HEK293T (cell line): ENCODE measurements at regions not wholly inside any gene's neighbourhood (a gene's known extent, or its start where the extent isn't known, plus 50 kb on each side); places are given as distances from the start of the nearest gene placed in this dataset.

ENCODE experiments used
- CTCF ChIA-PET: fragments of 350-600 bp; formaldehyde crosslinking; extraction: SDS; loops from one replicate; lab custom pipeline; 2021; ENCODE audit warnings: antibody characterized with exemption, inconsistent platforms; lab: Yijun Ruan, JAX
- POLR2A ChIA-PET: fragments of 350-600 bp; formaldehyde crosslinking; extraction: SDS; loops from one replicate; lab custom pipeline; 2020; ENCODE audit warnings: antibody characterized with exemption, inconsistent platforms; lab: Yijun Ruan, JAX
- DNase-seq: peaks from one replicate; pipeline ENCODE4 v3.0.0; 2012; ENCODE audit warnings: mixed read lengths; ENCODE audit errors: extremely low spot score
- ARNT ChIP-seq: fragments of 450-650 bp; IDR thresholded peaks from 2 replicates; pipeline ENCODE4 v1.6.1; 2017; ENCODE audit warnings: mild to moderate bottlenecking
- BHLHE40 ChIP-seq: fragments of 450-650 bp; IDR thresholded peaks from 2 replicates; pipeline ENCODE4 v1.6.1; 2016; ENCODE audit warnings: mild to moderate bottlenecking, moderate library complexity, borderline replicate concordance
- CTBP1 ChIP-seq: fragments of 450-650 bp; IDR thresholded peaks from 2 replicates; pipeline ENCODE4 v1.6.1; 2016; ENCODE audit warnings: borderline replicate concordance
- ELF4 ChIP-seq: fragments of 450-650 bp; IDR thresholded peaks from 2 replicates; pipeline ENCODE4 v1.6.1; 2017; ENCODE audit warnings: antibody characterized with exemption
- FOXA1 ChIP-seq: fragments of 450-650 bp; IDR thresholded peaks from 2 replicates; pipeline ENCODE4 v1.6.1; 2016; ENCODE audit warnings: mild to moderate bottlenecking
- FOXK2 ChIP-seq: fragments of 450-650 bp; IDR thresholded peaks from 2 replicates; pipeline ENCODE4 v1.6.1; 2016; ENCODE audit warnings: mild to moderate bottlenecking
- FOXM1 ChIP-seq: fragments of 450-650 bp; IDR thresholded peaks from 2 replicates; pipeline ENCODE4 v1.6.1; 2017; ENCODE audit warnings: mild to moderate bottlenecking, borderline replicate concordance
- HDGF ChIP-seq: fragments of 450-650 bp; IDR thresholded peaks from 2 replicates; pipeline ENCODE4 v1.6.1; 2017; ENCODE audit warnings: antibody characterized with exemption, borderline replicate concordance
- L3MBTL2 ChIP-seq: fragments of 450-650 bp; conservative IDR thresholded peaks from 2 replicates; pipeline ENCODE4 v1.6.1; 2016; ENCODE audit warnings: mild to moderate bottlenecking
- LEF1 ChIP-seq: fragments of 450-650 bp; IDR thresholded peaks from 2 replicates; pipeline ENCODE4 v1.6.1; 2017; ENCODE audit warnings: mild to moderate bottlenecking, borderline replicate concordance
- NFRKB ChIP-seq: fragments of 450-650 bp; IDR thresholded peaks from 2 replicates; pipeline ENCODE4 v1.6.1; 2016; ENCODE audit warnings: mild to moderate bottlenecking, moderate library complexity
- SP1 ChIP-seq: fragments of 450-650 bp; IDR thresholded peaks from 2 replicates; pipeline ENCODE4 v1.6.1; 2017
- SUZ12 ChIP-seq: fragments of 450-650 bp; IDR thresholded peaks from 2 replicates; pipeline ENCODE4 v1.6.1; 2016; ENCODE audit warnings: mild to moderate bottlenecking
- TARDBP ChIP-seq: fragments of 450-650 bp; IDR thresholded peaks from 2 replicates; pipeline ENCODE4 v1.6.1; 2016
- ZNF384 ChIP-seq: fragments of 450-650 bp; IDR thresholded peaks from 2 replicates; pipeline ENCODE4 v1.6.1; 2016
- TF ChIP-seq, protein P1 (sequence below): fragments of 450-650 bp; IDR thresholded peaks from 2 replicates; pipeline ENCODE4 v1.6.1; 2016

DNA sequence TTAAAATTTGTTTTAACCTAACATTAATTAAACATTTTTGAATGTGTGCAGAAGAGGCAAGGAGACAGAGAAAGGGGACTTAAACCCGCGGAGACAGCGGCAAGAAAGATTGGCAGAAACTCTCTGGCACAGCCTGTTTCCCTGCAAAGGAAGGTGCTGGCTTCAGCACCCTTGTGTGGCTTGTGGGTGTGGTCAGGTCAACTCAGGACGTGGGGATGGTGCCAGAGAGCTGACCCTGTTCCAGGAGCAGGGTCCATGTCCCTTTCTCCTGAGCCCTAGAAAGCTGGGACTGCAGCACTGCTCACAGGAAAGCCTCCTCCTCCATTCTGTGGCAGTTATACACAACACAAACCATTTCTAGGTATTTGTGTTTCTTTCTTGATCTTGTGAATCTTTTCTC lies 176.2 kb upstream of the ST6GAL2 start:
- ChIA-PET CTCF (no interaction called here), POLR2A (no interaction called here)
- TF ChIP-seq, protein P1, sequence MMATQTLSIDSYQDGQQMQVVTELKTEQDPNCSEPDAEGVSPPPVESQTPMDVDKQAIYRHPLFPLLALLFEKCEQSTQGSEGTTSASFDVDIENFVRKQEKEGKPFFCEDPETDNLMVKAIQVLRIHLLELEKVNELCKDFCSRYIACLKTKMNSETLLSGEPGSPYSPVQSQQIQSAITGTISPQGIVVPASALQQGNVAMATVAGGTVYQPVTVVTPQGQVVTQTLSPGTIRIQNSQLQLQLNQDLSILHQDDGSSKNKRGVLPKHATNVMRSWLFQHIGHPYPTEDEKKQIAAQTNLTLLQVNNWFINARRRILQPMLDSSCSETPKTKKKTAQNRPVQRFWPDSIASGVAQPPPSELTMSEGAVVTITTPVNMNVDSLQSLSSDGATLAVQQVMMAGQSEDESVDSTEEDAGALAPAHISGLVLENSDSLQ, result no peak
- TF ChIP-seq FOXA1 (no peak), HDGF (no peak), BHLHE40 (no peak)
- DNase-seq, result no peak

DNA sequence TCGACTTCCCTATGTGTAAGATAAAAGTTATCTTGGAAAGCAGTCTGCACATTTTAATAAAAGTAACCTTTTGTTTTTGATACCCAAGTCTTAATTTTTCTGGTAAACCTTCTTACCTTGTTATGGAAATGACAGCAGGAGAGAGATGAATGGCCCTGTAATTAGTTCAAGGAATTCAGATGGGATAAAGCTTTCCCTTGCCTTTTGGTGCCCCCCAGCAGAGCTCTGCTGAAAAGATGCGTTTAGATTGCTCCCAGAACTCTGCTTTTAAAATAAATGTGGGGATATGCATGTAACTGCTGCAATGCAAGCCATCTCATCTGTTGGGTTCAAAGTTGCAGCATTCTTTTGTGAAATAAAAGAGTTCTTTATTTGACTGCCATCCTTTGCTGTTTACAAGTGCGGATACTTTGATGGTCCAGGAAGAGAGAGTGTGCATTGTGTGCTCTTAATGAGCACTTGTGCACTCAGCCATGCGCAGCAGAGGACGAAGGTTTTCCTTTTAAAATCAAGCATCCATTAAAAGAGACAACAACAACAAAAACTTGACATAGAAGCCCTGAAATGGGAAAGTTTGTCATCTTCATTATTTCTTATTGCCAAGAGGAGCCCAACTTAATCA lies 176.7 kb upstream of the ST6GAL2 start:
- ChIA-PET CTCF (no interaction called here), POLR2A (no interaction called here)
- TF ChIP-seq FOXM1 (no peak), HDGF (no peak), ZNF384 (no peak), FOXK2 (no peak), ELF4 (no peak), LEF1 (no peak), BHLHE40 (no peak), NFRKB (no peak), FOXA1 (no peak), SP1 (no peak), CTBP1 (no peak), ARNT (no peak), TARDBP (no peak), L3MBTL2 (no peak), SUZ12 (no peak)
- TF ChIP-seq, protein P1, result no peak
- DNase-seq, result no peak

DNA sequence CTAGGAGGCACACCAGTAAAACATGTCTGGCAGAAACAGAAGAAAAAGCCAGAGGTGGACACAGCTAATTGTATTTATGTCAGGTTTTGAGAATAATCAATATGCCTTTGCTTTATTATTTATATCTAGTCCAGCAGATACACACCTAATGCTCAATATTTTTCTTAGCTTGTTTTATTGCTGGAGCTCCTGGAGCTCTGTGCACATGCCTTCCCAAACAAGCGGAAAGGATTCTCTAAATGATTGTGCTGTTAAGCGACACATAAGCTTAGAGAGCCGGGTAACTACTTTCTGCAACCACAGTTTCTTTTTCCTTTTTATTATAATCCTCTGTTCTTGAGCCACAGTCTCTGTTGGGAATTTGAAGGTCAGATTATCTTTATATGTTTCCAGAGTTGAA lies 177.3 kb upstream of the ST6GAL2 start:
- no peak for TF ChIP-seq TARDBP
- TF ChIP-seq FOXM1, result no peak
- TF ChIP-seq ZNF384, result no peak
- no peak for TF ChIP-seq CTBP1
- TF ChIP-seq SUZ12, result no peak
- TF ChIP-seq FOXK2, result no peak
- DNase-seq, result no peak
- ChIA-PET CTCF (no interaction called here), POLR2A (no interaction called here)

DNA sequence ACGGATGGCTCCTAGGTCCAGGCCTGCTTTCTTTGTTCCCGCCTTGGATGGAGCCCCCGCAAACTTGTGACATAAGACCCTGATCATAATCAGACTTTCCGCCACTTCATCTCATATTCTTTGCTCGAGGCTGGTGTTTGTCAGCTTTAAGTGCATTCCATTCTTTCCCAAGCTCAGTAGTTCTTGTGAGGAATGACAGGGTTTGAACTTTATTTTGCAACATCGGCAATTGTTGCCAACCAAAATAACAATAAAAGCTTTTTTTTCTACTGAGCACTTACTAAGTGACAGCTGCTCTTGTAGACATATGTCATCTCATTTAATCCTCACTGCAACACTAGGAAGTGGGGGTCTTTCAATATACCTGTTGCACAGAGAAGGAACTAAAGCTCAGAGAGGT lies 178.8 kb upstream of the ST6GAL2 start:
- DNase-seq, result no peak
- no peak for TF ChIP-seq FOXM1
- TF ChIP-seq FOXK2, result no peak
- no peak for TF ChIP-seq FOXA1
- no peak for TF ChIP-seq ELF4
- TF ChIP-seq SUZ12, result no peak
- no peak for TF ChIP-seq CTBP1
- CTCF ChIA-PET, result no interaction called here
- POLR2A ChIA-PET, result no interaction called here

DNA sequence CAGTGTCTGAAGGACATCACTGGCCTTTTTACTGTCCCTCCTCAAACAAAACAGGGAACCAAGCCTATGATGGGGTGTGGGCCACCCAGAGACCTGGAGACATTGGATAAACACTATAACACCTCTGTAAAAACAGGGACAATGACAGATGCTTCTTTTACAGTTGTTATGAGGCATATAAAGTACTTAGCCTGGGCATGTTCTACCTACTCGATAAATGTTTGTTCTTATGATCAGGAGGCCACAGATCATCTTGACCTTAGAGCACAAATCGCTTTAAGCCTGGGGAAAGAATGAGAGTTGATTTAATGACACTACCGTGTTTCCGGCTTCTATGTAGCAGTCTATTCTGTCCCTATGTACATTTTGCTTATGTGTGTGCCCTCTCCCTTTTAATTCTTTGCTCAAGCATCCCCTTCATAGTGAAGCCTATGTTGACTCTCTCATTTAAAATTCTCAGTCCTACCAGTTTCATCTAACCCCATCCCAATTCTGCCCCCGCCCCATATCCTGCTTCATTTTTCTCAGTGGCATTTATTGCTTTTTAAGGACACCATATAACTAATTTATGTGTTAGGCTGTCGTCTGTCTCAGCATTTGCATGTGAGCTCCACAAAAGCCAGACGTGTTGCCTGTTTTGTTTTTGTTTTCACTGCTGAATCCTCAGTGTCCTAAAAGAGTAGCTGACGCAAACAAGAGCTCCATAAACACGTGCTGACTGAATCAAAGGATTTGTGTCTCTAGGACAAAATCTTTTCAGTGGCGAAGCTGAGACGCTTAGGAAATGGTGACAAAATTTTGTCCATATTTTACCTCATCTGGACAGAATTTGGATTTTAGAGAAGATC lies 182.3 kb upstream of the ST6GAL2 start:
- DNase-seq, result no peak
- ChIA-PET CTCF (no interaction called here), POLR2A (no interaction called here)
- TF ChIP-seq SP1, result no peak

DNA sequence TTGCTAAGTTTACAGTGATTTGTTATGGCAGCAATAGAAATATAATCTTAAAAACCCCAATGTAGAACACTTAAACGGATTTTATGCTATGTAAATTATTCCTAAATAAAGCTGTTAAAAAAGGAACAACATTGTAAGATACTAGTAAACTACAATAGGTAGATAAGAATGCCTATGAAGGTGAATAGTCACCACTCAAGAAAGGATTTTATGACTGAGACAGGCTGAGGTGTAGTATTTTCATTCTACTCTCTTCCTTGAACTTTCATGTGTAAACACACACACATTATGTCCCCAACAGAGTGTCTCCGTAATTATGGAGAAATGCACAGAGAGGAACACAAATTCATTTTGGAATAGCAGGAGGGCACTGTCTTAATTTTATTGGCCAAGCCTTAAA lies 183.9 kb upstream of the ST6GAL2 start:
- no peak for DNase-seq
- POLR2A ChIA-PET, result no interaction called here
- CTCF ChIA-PET, result interaction anchor here (0.9 kb wide), 1 partner anchor 29 kb away, joined by 3 read pairs; no protein-coding TSS in a partner anchor
- TF ChIP-seq L3MBTL2 (no peak), SP1 (no peak), LEF1 (no peak)

DNA sequence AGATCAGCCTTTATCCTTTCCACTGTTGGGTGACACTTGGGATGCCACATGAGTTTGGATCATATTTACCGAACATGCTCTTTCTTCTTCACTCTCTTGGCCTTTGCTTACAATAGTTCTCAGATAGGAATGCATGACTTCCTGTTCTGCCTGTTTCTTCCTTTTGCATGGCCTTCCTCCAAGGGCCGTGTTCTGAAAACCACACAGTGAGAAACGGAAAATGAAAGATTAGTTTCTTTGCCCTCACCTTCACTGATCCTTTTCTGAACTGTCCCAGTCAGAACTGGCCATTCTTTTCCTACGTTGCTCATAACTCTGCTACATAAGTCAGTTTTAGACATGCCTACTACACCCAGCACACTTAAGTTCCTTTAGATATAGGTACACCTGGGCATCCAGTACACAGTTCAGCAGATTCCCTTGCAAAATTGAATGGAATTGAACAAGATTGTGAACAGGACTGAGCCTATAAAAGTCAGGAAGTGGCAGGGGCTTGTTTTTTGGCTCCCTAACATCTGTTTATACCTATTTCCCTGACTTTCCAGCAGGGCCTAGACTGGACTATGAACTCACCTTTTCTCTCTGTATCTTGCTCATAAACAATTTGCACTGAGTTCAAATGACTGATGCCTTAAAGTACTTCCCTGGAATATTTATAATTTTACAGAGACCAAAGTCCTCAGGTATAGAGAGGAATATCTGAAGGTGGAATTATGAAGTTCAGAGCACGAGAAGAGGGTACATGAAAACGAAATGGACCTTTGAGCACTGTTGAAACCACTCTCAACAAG lies 186.4 kb upstream of the ST6GAL2 start:
- POLR2A ChIA-PET, result no interaction called here
- no peak for DNase-seq
- TF ChIP-seq, protein P1, result no peak
- TF ChIP-seq CTBP1, result no peak
- TF ChIP-seq ZNF384, result no peak
- no peak for TF ChIP-seq ARNT
- no peak for TF ChIP-seq NFRKB
- TF ChIP-seq HDGF, result no peak
- TF ChIP-seq FOXA1, result no peak
- no peak for TF ChIP-seq SP1
- TF ChIP-seq L3MBTL2, result no peak
- TF ChIP-seq BHLHE40, result no peak
- no peak for TF ChIP-seq ELF4
- TF ChIP-seq SUZ12, result no peak
- TF ChIP-seq FOXM1, result no peak
- no peak for TF ChIP-seq LEF1
- no peak for TF ChIP-seq TARDBP
- TF ChIP-seq FOXK2, result no peak
- CTCF ChIA-PET, result no interaction called here
